ENCODE measurements at regions not wholly inside any gene's neighbourhood (a gene's known extent, or its start where the extent isn't known, plus 50 kb on each side); places are given as distances from the start of the nearest gene placed in this dataset.

DNA sequence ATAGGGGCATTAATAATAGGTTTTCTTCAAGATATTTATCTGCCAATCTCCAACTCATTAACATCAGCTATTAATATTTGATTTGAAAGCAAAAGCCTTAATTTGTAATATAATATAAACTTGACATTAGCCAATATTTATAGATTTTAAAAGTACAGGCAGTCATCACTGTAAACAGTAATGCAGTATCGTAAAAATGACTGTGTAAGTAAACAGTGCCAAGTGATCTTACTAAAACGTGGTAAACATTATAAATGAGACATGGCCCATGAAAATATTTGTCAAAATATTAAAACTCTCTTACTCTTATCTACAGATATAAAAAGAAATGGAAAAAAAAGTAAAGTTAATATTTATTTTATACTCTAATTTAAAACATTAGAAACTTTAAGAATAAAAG, 101.6 kb upstream of the EPHA6 start:
- TF ChIP-seq, protein P1, sequence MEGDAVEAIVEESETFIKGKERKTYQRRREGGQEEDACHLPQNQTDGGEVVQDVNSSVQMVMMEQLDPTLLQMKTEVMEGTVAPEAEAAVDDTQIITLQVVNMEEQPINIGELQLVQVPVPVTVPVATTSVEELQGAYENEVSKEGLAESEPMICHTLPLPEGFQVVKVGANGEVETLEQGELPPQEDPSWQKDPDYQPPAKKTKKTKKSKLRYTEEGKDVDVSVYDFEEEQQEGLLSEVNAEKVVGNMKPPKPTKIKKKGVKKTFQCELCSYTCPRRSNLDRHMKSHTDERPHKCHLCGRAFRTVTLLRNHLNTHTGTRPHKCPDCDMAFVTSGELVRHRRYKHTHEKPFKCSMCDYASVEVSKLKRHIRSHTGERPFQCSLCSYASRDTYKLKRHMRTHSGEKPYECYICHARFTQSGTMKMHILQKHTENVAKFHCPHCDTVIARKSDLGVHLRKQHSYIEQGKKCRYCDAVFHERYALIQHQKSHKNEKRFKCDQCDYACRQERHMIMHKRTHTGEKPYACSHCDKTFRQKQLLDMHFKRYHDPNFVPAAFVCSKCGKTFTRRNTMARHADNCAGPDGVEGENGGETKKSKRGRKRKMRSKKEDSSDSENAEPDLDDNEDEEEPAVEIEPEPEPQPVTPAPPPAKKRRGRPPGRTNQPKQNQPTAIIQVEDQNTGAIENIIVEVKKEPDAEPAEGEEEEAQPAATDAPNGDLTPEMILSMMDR (IDR thresholded peaks at IDR 0.05) = no peak
- TF ChIP-seq POLR2A (IDR thresholded peaks at IDR 0.05) = no peak

Data from thyroid gland (tissue), 4 donors.